HCT116 (cell line): ENCODE measurements at regions not wholly inside any gene's neighbourhood (a gene's known extent, or its start where the extent isn't known, plus 50 kb on each side); places are given as distances from the start of the nearest gene placed in this dataset.

Experiments
- CTCF ChIP-seq, 3 experiments: fragments of 200-600 bp in 1 of 3; sonication (generic) in 1 of 3; IDR thresholded peaks in 2 of 3; conservative IDR thresholded peaks in 1 of 3; 2 replicates each; pipeline ENCODE4 v1.5.1; 2012 to 2017; ENCODE audit warnings: low read depth in 2 of 3, low read length in 2 of 3, antibody characterized with exemption in 1 of 3, borderline replicate concordance in 1 of 3, control low read depth in 1 of 3, mild to moderate bottlenecking in 1 of 3, mixed read lengths in 1 of 3, mixed run types in 1 of 3, moderate library complexity in 1 of 3; ENCODE audit not compliant: insufficient read depth in 1 of 3
- EZH2 ChIP-seq: fragments of 200-600 bp; sonication (generic); IDR thresholded peaks from 2 replicates; pipeline ENCODE4 v1.6.1; 2017; ENCODE audit warnings: antibody characterized with exemption, mixed run types
- EZH2phosphoT487 ChIP-seq: fragments of 200-600 bp; IDR thresholded peaks from 2 replicates; pipeline ENCODE4 v1.6.1; 2018; ENCODE audit warnings: antibody characterized with exemption, borderline replicate concordance
- POLR2A ChIP-seq: IDR thresholded peaks from 2 replicates; pipeline ENCODE4 v1.7.0; 2011; ENCODE audit warnings: borderline replicate concordance; ENCODE audit not compliant: insufficient read depth, insufficient read length; ENCODE audit errors: extremely low read depth
- ZNF274 ChIP-seq: fragments of 200-500 bp; sonication (Bioruptor generic); IDR thresholded peaks from 2 replicates; pipeline ENCODE4 v1.6.1; 2014; ENCODE audit warnings: mild to moderate bottlenecking, low read depth, low read length, inconsistent platforms
- TF ChIP-seq, protein P1 (sequence below): IDR thresholded peaks from 2 replicates; pipeline ENCODE4 v1.6.1; 2012

DNA sequence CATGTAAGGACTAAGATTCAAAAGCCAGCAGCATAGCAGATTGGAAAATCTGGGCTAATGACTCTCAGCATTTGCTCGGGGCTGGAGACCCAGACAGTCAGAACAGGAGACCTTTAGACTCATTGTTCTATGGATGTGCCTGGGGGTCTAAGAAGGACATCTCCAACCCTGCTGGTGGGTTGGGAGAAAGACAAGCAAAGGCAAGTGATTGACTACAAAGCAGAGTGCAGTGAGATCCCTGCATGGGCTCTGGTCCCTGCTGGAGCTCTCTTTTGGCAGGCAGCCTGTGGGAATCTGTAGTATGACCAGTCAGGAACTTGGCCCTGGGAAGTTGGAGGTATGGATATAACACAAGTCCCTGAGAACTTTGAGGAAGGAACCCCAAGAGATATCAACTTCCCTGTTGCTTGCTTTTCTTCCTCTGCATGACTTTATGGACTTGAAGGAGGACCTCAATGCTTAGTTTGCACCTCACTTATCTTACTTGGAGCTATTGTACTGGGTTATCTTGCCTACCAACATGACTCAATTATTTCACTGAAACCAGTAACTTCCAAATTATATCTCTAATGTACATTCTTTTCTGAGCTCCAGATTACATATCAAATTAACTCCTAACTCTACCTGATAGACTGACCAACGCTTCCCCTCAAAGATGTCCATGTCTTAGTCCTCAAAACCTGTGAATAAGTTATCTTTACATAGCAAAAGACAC is 236.0 kb downstream of the CYRIA start:
- TF ChIP-seq POLR2A (no peak), EZH2 (no peak), CTCF (IDR thresholded peaks at IDR 0.05 in 2 of 3, conservative IDR thresholded peaks at IDR 0.05 in 1 of 3; ENCODE audit: borderline replicate concordance in 1 of 3, insufficient read depth in 1 of 3, low read depth in 2 of 3, low read length in 2 of 3) (no peak), EZH2phosphoT487 (no peak), ZNF274 (no peak)
- TF ChIP-seq, protein P1, sequence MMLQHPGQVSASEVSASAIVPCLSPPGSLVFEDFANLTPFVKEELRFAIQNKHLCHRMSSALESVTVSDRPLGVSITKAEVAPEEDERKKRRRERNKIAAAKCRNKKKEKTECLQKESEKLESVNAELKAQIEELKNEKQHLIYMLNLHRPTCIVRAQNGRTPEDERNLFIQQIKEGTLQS, result no peak
